ENCODE measurements at regions not wholly inside any gene's neighbourhood (a gene's known extent, or its start where the extent isn't known, plus 50 kb on each side); places are given as distances from the start of the nearest gene placed in this dataset.

- TF ChIP-seq CTCF (IDR thresholded peaks at IDR 0.05; ENCODE audit: low read depth, low read length) (no peak), EZH2phosphoT487 (IDR thresholded peaks at IDR 0.05; ENCODE audit: low read depth) (no peak)
These were observed 140.2 kb downstream of the EMB start for GRCh38 chr5:50300878-50301277.
